Tongue (tissue), 1 donor: ENCODE measurements at regions not wholly inside any gene's neighbourhood (a gene's known extent, or its start where the extent isn't known, plus 50 kb on each side); places are given as distances from the start of the nearest gene placed in this dataset.
"Not testable (repeated sequence)": the region's sequence is repeated elsewhere in the genome, so short reads cannot be mapped to it uniquely, and the experiment has no call there.

Experiments used
- DNase-seq: peaks from one replicate; pipeline ENCODE4 v3.0.0-alpha.2; 2015

DNA sequence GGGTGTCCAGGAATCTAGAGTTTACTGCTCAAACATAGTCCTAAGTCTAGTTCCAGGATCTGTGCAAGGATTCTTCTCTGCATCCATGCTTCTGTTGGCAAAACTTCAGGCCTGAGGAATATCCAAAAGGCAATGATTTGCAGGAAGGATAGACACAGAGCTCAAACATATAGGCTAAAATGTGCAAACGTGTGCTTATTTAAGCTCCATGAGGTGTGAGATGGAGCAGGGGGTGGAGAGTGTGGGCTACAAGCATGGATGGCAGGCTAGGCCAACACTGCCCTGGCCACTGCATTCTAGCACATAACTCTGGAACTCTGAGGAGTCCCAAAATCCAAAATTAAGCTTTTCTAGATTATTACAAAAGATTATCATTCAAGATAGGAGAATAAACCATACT, 301.1 kb downstream of the PAX3 start:
- no peak for DNase-seq

- DNase-seq, result no peak
Measured at GRCh38 chr2:221997100-221997499, 301.7 kb downstream of the PAX3 start.

GRCh38 chr2:221994926-221995325, 303.9 kb downstream of the PAX3 start:
- no peak for DNase-seq

DNA sequence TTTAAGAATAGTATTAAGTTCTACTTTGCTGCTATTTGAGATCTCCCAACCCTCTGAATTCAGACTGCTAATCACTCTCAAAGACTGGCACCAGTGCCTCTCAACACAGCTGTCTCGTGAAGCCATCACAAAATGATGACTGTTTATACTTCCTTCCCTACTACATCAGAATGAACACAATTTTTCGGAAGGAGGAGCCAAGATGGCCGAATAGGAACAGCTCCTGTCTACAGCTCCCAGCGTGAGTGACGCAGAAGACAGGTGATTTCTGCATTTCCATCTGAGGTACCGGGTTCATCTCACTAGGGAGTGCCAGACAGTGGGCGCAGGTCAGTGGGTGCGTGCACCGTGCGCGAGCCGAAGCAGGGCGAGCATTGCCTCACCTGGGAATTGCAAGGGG, 314.4 kb downstream of the PAX3 start:
- not testable (repeated sequence) for DNase-seq

GRCh38 chr2:221981912-221982470, 316.8 kb downstream of the PAX3 start:
- peak; percentile 34 for DNase-seq

- no peak for DNase-seq
Measured at GRCh38 chr2:221975151-221975550, 323.6 kb downstream of the PAX3 start.

GRCh38 chr2:221973902-221974301, 324.9 kb downstream of the PAX3 start:
- no peak for DNase-seq

- DNase-seq, result no peak
Measured at GRCh38 chr2:221973502-221973901, 325.3 kb downstream of the PAX3 start.

GRCh38 chr2:221972813-221973478, 325.9 kb downstream of the PAX3 start:
- no peak for DNase-seq

- no peak for DNase-seq
Measured at GRCh38 chr2:221970389-221970788, 328.4 kb downstream of the PAX3 start.

- DNase-seq, result no peak
Measured at GRCh38 chr2:221969830-221970144, 329.0 kb downstream of the PAX3 start.

DNA sequence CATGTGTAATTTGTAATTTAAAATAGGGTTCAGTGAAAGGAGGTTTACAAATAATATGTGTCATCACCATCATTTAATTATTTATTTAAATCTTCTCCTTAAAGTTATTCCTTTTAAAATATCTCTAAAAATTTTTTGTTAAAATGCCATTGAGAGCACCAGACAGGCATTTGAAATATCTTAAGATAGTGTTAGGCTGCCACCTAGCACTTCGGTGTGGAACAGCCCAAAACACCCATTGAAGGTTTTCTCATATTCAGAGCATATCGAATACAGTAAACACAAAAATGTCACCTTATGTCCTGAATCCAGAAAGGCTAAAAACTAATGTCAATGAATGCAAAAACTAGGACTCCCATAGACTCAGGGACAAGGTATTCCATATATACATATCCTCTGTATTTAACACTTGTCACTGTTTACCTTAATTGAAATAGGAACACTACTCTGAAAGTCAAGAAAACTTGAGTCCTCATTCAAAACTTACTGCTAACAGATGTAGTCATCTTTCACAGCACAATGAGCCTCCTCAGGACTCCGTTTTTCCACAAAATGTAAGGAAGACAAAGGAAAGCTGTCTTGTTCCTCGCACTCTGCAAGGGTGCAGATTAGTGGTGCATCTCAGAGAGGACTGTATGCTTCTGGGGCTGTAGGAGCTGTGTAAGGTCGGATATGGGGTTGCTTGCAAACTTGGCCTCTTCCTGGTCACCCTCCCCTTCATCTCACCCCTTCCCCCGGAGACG, 329.5 kb downstream of the PAX3 start:
- DNase-seq, result peak; percentile 73

- no peak for DNase-seq
Measured at GRCh38 chr2:221962186-221962585, 336.6 kb downstream of the PAX3 start.

DNA sequence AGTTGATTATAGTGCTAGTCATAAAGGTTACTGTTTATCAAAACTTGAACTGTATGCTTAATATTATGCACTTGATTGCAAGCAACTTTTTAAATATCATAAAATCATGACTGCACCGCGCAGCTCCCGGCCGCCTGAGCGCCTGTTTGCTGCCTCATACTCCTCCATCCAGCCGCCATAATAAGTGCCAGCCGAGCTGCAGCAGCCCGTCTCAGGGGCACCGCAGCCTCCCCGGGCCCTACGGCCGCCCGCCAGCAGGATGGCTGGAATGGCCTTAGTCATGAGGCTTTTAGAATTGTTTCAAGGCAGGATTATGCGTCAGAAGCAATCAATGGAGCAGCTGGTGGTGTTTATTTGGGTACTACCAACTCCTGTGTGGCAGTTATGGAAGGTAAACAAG, 337.2 kb downstream of the PAX3 start:
- no peak for DNase-seq

GRCh38 chr2:221958224-221958623, 340.6 kb downstream of the PAX3 start:
- DNase-seq, result no peak

DNA sequence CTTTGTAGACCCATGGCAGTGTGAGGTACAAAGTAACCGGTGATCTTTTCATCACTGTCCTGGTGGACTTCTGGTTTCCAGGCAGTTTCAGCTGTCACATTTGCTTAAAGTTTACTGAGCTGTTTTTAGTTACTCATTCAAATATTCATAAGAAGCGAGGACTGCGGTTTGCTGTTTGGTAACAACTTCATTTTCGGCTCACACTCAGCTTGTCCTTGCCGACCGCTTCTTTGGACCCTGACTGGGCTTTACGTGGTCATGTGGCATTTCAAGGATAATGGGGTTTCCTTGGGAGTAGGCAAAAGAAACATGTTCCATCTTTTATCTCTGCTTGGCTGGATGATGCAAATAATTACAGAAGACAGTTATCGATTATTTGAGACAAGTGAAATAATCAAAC, 350.7 kb downstream of the PAX3 start:
- no peak for DNase-seq

DNA sequence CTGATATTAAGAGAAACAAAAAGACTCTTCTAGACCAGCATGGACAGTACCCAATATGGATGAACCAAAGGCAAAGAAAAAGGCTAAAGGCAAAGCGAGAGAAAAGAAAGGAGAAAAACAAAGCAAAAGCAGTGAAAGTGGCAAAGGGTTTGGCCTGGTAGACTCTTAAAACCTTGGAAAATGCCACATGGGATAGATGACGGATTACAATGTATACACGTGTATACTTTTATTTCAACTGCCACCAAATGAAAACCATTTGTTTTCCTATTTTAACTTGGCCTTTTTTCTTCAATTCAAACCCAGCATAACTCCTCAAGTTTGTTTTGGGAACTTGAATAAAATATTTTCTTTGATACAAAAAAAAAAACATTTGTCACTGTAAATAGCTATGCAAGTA, 354.3 kb downstream of the PAX3 start:
- DNase-seq, result not testable (repeated sequence)

- DNase-seq, result peak; percentile 34
Measured at GRCh38 chr2:221943076-221943810, 355.6 kb downstream of the PAX3 start.

- no peak for DNase-seq
Measured at GRCh38 chr2:221931251-221931991, 359.3 kb upstream of the EPHA4 start.

DNA sequence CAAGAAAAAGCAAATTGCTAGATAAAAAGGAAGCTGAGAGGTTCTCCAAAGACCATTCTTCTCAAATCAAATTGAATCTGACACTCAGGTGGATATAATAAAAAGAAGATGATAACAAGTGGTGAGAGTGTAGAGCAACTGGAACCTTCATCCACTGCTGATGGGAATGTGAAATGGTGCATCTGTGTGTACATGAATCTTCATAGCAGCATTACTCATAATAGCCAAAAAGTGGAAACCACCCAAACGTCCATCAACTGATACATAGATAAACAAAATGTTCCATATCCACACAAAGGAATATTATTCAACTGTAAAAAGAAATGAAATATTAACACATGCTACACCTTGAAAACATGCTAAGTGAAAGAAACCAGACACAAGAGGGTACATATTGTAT, 357.2 kb upstream of the EPHA4 start:
- no peak for DNase-seq

- no peak for DNase-seq
Measured at GRCh38 chr2:221926327-221926726, 354.2 kb upstream of the EPHA4 start.

GRCh38 chr2:221924576-221924975, 352.5 kb upstream of the EPHA4 start:
- peak; percentile 35 for DNase-seq

DNA sequence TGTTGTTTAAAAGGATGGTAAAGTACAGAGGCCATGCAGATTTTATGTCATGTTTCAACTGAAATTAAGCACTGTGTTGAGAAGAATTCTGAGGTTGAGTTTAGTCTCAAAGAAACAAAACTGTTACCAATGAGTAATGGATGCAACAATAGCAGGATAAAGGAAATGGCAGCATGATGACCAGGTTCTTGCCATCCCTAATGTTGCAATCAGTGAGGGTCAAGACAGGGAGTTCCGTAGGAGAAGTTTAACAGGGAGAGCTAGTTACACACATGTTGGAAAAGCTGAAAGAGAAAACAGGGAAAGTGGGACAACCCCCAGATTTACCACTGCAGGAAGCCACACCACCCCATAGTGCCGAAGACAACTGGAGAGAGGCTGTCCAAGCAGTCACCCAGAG, 343.8 kb upstream of the EPHA4 start:
- DNase-seq, result no peak
